NCI-H1436 treated with DMSO at 0.1 percent for 48 hours (cell line): ENCODE measurements at regions not wholly inside any gene's neighbourhood (a gene's known extent, or its start where the extent isn't known, plus 50 kb on each side); places are given as distances from the start of the nearest gene placed in this dataset.
"Not testable (repeated sequence)": the region's sequence is repeated elsewhere in the genome, so short reads cannot be mapped to it uniquely, and the experiment has no call there.

Experiments used
- DNase-seq: peaks from one replicate; lab custom pipeline; 2025; lab: John Stamatoyannopoulos, UW

GRCh38 chr5:1667648-1668140, 131.9 kb downstream of the MRPL36 start:
- no peak for DNase-seq

- DNase-seq = no peak
Measured at GRCh38 chr5:1666812-1667588, 132.6 kb downstream of the MRPL36 start.

GRCh38 chr5:1666221-1666620, 133.4 kb downstream of the MRPL36 start:
- no peak for DNase-seq

- DNase-seq = no peak
Measured at GRCh38 chr5:1665803-1666202, 133.8 kb downstream of the MRPL36 start.

GRCh38 chr5:1665231-1665630, 134.4 kb downstream of the MRPL36 start:
- no peak for DNase-seq

- DNase-seq = no peak
Measured at GRCh38 chr5:1663186-1663585, 136.5 kb downstream of the MRPL36 start.

GRCh38 chr5:1662559-1663085, 137.0 kb downstream of the MRPL36 start:
- DNase-seq = no peak

- no peak for DNase-seq
Measured at GRCh38 chr5:1661831-1662558, 137.6 kb downstream of the MRPL36 start.

- no peak for DNase-seq
Measured at GRCh38 chr5:1661311-1661710, 137.6 kb upstream of the LPCAT1 start.

- no peak for DNase-seq
Measured at GRCh38 chr5:1660511-1660910, 136.8 kb upstream of the LPCAT1 start.

- DNase-seq = no peak
Measured at GRCh38 chr5:1660001-1660400, 136.2 kb upstream of the LPCAT1 start.

- DNase-seq = no peak
Measured at GRCh38 chr5:1659100-1659981, 135.6 kb upstream of the LPCAT1 start.

- DNase-seq = no peak
Measured at GRCh38 chr5:1658665-1659064, 134.9 kb upstream of the LPCAT1 start.

GRCh38 chr5:1657161-1657741, 133.5 kb upstream of the LPCAT1 start:
- no peak for DNase-seq

- no peak for DNase-seq
Measured at GRCh38 chr5:1656271-1656975, 132.7 kb upstream of the LPCAT1 start.

- DNase-seq = no peak
Measured at GRCh38 chr5:1655496-1656270, 131.9 kb upstream of the LPCAT1 start.

GRCh38 chr5:1654786-1655495, 131.2 kb upstream of the LPCAT1 start:
- DNase-seq = no peak

GRCh38 chr5:1653698-1654651, 130.2 kb upstream of the LPCAT1 start:
- not testable (repeated sequence) for DNase-seq
